GM21576 (cell line): ENCODE measurements at regions not wholly inside any gene's neighbourhood (a gene's known extent, or its start where the extent isn't known, plus 50 kb on each side); places are given as distances from the start of the nearest gene placed in this dataset.
"Not testable (repeated sequence)": the region's sequence is repeated elsewhere in the genome, so short reads cannot be mapped to it uniquely, and the experiment has no call there.

Source experiments
- ATAC-seq: cut with Tn5 transposase; IDR thresholded peaks from one replicate; pipeline ENCODE4 v1.9.1; 2021; ENCODE audit warnings: mild to moderate bottlenecking, moderate library complexity; ENCODE audit not compliant: unreplicated experiment

GRCh38 chr13:31605076-31605860 lies 134.1 kb upstream of the RXFP2 start:
- no peak for ATAC-seq

GRCh38 chr13:31607531-31607930 lies 131.8 kb upstream of the RXFP2 start:
- ATAC-seq: not testable (repeated sequence)

- ATAC-seq: not testable (repeated sequence)
Observed at GRCh38 chr13:31608780-31609179, 130.5 kb upstream of the RXFP2 start.

- ATAC-seq: no peak
Observed at GRCh38 chr13:31610270-31610998, 128.9 kb upstream of the RXFP2 start.

GRCh38 chr13:31611214-31611613 lies 128.1 kb upstream of the RXFP2 start:
- no peak for ATAC-seq

GRCh38 chr13:31614073-31614472 lies 125.3 kb upstream of the RXFP2 start:
- no peak for ATAC-seq

GRCh38 chr13:31614704-31615103 lies 124.6 kb upstream of the RXFP2 start:
- no peak for ATAC-seq

GRCh38 chr13:31625115-31625514 lies 114.2 kb upstream of the RXFP2 start:
- ATAC-seq: no peak

GRCh38 chr13:31627097-31627845 lies 112.1 kb upstream of the RXFP2 start:
- no peak for ATAC-seq

GRCh38 chr13:31629085-31629780 lies 110.1 kb upstream of the RXFP2 start:
- ATAC-seq: no peak

GRCh38 chr13:31631071-31631470 lies 108.3 kb upstream of the RXFP2 start:
- no peak for ATAC-seq

GRCh38 chr13:31631746-31632145 lies 107.6 kb upstream of the RXFP2 start:
- no peak for ATAC-seq

GRCh38 chr13:31638577-31638976 lies 100.7 kb upstream of the RXFP2 start:
- ATAC-seq: no peak

- ATAC-seq: no peak
Observed at GRCh38 chr13:31639443-31640163, 99.7 kb upstream of the RXFP2 start.

- no peak for ATAC-seq
Observed at GRCh38 chr13:31649766-31650165, 89.6 kb upstream of the RXFP2 start.

GRCh38 chr13:31653730-31654129 lies 85.6 kb upstream of the RXFP2 start:
- ATAC-seq: no peak

- no peak for ATAC-seq
Observed at GRCh38 chr13:31663880-31664585, 75.3 kb upstream of the RXFP2 start.

- no peak for ATAC-seq
Observed at GRCh38 chr13:31670831-31671617, 68.3 kb upstream of the RXFP2 start.

- ATAC-seq: no peak
Observed at GRCh38 chr13:31674051-31674450, 65.3 kb upstream of the RXFP2 start.
